ENCODE measurements at regions not wholly inside any gene's neighbourhood (a gene's known extent, or its start where the extent isn't known, plus 50 kb on each side); places are given as distances from the start of the nearest gene placed in this dataset.

- TF ChIP-seq, protein P1, sequence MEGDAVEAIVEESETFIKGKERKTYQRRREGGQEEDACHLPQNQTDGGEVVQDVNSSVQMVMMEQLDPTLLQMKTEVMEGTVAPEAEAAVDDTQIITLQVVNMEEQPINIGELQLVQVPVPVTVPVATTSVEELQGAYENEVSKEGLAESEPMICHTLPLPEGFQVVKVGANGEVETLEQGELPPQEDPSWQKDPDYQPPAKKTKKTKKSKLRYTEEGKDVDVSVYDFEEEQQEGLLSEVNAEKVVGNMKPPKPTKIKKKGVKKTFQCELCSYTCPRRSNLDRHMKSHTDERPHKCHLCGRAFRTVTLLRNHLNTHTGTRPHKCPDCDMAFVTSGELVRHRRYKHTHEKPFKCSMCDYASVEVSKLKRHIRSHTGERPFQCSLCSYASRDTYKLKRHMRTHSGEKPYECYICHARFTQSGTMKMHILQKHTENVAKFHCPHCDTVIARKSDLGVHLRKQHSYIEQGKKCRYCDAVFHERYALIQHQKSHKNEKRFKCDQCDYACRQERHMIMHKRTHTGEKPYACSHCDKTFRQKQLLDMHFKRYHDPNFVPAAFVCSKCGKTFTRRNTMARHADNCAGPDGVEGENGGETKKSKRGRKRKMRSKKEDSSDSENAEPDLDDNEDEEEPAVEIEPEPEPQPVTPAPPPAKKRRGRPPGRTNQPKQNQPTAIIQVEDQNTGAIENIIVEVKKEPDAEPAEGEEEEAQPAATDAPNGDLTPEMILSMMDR (IDR thresholded peaks at IDR 0.05), result no peak
Measured at GRCh38 chr12:74449872-74450271, 87.8 kb upstream of the ATXN7L3B start.

- TF ChIP-seq, protein P1 (IDR thresholded peaks at IDR 0.05), result no peak
Measured at GRCh38 chr12:74454109-74454508, 83.5 kb upstream of the ATXN7L3B start.

DNA sequence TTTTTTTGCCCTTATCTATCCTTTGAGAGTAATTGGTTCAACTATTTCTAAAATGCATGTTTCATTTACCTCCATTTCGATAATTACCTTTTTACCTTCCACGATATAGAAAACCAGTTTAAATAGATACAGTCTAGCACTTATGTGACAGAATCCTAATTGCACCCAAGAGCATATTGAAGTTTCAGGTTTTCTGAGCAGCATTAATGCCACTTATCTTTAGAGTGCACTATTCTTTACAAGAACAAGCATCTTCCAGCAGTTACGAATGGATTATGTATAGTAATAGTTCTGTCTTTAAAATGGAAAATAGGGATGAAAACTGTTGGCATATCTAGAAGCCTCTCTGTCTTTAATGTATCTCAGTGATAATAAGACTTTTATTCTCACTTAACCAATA, 82.2 kb upstream of the ATXN7L3B start:
- TF ChIP-seq, protein P1 (IDR thresholded peaks at IDR 0.05), result no peak

- TF ChIP-seq, protein P1 (IDR thresholded peaks at IDR 0.05), result no peak
Measured at GRCh38 chr12:74456431-74456830, 81.2 kb upstream of the ATXN7L3B start.

GRCh38 chr12:74468401-74468800, 69.2 kb upstream of the ATXN7L3B start:
- TF ChIP-seq, protein P1 (IDR thresholded peaks at IDR 0.05), result no peak

- TF ChIP-seq, protein P1 (IDR thresholded peaks at IDR 0.05), result no peak
Measured at GRCh38 chr12:74476234-74476633, 61.4 kb upstream of the ATXN7L3B start.

- TF ChIP-seq, protein P1 (IDR thresholded peaks at IDR 0.05), result no peak
Measured at GRCh38 chr12:74481078-74481477, 56.6 kb upstream of the ATXN7L3B start.

DNA sequence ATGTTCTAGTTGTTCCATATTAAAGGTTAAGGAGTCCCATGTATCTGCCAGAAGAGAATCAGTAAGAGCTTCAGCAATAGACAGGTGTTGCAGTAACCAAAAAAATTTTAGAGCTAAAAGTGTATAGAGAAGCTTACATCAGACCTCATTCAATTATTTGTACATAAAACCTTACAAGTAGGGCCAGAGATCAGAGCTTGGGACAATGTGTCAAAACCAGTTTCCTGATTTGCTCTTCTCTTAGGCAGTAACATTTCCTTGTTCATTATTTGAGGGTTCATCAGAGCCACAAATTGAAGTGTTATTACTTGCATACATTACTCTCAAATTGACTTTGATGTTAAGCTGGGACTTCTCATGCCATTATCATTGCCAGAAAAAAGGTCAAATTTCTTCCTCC, 55.5 kb upstream of the ATXN7L3B start:
- TF ChIP-seq, protein P1 (IDR thresholded peaks at IDR 0.05), result no peak
